ENCODE measurements at regions not wholly inside any gene's neighbourhood (a gene's known extent, or its start where the extent isn't known, plus 50 kb on each side); places are given as distances from the start of the nearest gene placed in this dataset.

DNA sequence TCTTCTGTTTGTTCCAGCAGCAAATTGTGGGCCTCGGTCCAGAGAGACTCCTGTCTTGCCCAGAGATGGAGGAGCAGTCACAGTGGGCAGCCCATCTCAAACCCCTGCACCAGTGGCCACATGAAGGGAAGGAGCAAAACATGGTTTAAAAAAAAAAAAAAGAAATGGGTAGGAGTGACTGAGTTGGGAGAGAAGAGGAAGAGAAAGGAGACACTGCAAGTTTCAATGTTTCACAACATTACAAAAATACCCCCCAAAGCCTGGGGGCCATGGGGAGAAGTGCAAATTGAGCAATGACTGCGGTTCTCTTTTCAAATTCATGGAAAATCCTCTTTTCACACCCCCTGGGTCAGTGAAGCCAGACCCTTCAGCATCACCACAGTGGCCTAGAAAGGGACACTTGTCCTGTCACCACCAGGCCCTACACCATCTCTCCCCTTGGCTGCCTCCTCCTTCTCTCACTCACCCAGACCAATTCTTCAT is 117.1 kb downstream of the ZFP36L2 start:
- no peak for DNase-seq (ENCODE audit: low spot score)
- WGBS: 74% methylated on average over 2 of the region's 2 CpGs
- Histone ChIP-seq H3K27me3 (ENCODE audit: control insufficient read depth in 4 of 4, insufficient read depth in 4 of 4, low read length in 3 of 4) (no peaks in the 10 kb centered on the region), H3K27ac (ENCODE audit: low read depth in 1 of 2, low read length in 2 of 2) (peak overlapping the region in 1 of 2 donors; percentile 25), H3K9me3 (ENCODE audit: control insufficient read depth in 4 of 4, low read length in 3 of 4) (no peaks in the 10 kb centered on the region), H3K4me3 (ENCODE audit: low read depth in 1 of 3, low read length in 3 of 3) (no peak overlapping the region), H3K9ac (ENCODE audit: low read depth in 1 of 2, low read length in 2 of 2) (no peak overlapping the region), H3K36me3 (ENCODE audit: control insufficient read depth in 4 of 4, insufficient read depth in 3 of 4, low read depth in 1 of 4, low read length in 3 of 4) (no peaks in the 10 kb centered on the region), H3K4me1 (ENCODE audit: control insufficient read depth in 4 of 4, insufficient read depth in 4 of 4, low read length in 3 of 4) (peaks cover 0 to 5% (median 4%) of the 10 kb centered on the region in 4 donors)
- TF ChIP-seq, protein P1, sequence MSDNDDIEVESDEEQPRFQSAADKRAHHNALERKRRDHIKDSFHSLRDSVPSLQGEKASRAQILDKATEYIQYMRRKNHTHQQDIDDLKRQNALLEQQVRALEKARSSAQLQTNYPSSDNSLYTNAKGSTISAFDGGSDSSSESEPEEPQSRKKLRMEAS (IDR thresholded peaks at IDR 0.05): no peak
- TF ChIP-seq GABPA (IDR thresholded peaks at IDR 0.05 in 1 of 2, conservative IDR thresholded peaks at IDR 0.05 in 1 of 2): no peak
- no peak for TF ChIP-seq HNF4G (IDR thresholded peaks at IDR 0.05)
- TF ChIP-seq, protein P2, sequence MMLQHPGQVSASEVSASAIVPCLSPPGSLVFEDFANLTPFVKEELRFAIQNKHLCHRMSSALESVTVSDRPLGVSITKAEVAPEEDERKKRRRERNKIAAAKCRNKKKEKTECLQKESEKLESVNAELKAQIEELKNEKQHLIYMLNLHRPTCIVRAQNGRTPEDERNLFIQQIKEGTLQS (IDR thresholded peaks at IDR 0.05): no peak
- TF ChIP-seq FOXA2 (IDR thresholded peaks at IDR 0.05): no peak
- TF ChIP-seq SP1 (IDR thresholded peaks at IDR 0.05): no peak
- TF ChIP-seq, protein P3, sequence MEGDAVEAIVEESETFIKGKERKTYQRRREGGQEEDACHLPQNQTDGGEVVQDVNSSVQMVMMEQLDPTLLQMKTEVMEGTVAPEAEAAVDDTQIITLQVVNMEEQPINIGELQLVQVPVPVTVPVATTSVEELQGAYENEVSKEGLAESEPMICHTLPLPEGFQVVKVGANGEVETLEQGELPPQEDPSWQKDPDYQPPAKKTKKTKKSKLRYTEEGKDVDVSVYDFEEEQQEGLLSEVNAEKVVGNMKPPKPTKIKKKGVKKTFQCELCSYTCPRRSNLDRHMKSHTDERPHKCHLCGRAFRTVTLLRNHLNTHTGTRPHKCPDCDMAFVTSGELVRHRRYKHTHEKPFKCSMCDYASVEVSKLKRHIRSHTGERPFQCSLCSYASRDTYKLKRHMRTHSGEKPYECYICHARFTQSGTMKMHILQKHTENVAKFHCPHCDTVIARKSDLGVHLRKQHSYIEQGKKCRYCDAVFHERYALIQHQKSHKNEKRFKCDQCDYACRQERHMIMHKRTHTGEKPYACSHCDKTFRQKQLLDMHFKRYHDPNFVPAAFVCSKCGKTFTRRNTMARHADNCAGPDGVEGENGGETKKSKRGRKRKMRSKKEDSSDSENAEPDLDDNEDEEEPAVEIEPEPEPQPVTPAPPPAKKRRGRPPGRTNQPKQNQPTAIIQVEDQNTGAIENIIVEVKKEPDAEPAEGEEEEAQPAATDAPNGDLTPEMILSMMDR (IDR thresholded peaks at IDR 0.05; ENCODE audit: low read depth, low read length, missing input control): no peak
- TF ChIP-seq JUND (IDR thresholded peaks at IDR 0.05): no peak
- TF ChIP-seq EGR1 (IDR thresholded peaks at IDR 0.05; ENCODE audit: low read depth in 2 of 2): no peak
- TF ChIP-seq RXRA (IDR thresholded peaks at IDR 0.05): no peak
- TF ChIP-seq, protein P4, sequence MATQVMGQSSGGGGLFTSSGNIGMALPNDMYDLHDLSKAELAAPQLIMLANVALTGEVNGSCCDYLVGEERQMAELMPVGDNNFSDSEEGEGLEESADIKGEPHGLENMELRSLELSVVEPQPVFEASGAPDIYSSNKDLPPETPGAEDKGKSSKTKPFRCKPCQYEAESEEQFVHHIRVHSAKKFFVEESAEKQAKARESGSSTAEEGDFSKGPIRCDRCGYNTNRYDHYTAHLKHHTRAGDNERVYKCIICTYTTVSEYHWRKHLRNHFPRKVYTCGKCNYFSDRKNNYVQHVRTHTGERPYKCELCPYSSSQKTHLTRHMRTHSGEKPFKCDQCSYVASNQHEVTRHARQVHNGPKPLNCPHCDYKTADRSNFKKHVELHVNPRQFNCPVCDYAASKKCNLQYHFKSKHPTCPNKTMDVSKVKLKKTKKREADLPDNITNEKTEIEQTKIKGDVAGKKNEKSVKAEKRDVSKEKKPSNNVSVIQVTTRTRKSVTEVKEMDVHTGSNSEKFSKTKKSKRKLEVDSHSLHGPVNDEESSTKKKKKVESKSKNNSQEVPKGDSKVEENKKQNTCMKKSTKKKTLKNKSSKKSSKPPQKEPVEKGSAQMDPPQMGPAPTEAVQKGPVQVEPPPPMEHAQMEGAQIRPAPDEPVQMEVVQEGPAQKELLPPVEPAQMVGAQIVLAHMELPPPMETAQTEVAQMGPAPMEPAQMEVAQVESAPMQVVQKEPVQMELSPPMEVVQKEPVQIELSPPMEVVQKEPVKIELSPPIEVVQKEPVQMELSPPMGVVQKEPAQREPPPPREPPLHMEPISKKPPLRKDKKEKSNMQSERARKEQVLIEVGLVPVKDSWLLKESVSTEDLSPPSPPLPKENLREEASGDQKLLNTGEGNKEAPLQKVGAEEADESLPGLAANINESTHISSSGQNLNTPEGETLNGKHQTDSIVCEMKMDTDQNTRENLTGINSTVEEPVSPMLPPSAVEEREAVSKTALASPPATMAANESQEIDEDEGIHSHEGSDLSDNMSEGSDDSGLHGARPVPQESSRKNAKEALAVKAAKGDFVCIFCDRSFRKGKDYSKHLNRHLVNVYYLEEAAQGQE (IDR thresholded peaks at IDR 0.05): no peak
- no peak for TF ChIP-seq TAF1 (conservative IDR thresholded peaks at IDR 0.05)
- TF ChIP-seq RAD21 (IDR thresholded peaks at IDR 0.05): no peak
- TF ChIP-seq FOXA1 (IDR thresholded peaks at IDR 0.05): no peak
- TF ChIP-seq NR2F2 (IDR thresholded peaks at IDR 0.05): no peak
- TF ChIP-seq HNF4A (conservative IDR thresholded peaks at IDR 0.05): no peak
- TF ChIP-seq, protein P5, sequence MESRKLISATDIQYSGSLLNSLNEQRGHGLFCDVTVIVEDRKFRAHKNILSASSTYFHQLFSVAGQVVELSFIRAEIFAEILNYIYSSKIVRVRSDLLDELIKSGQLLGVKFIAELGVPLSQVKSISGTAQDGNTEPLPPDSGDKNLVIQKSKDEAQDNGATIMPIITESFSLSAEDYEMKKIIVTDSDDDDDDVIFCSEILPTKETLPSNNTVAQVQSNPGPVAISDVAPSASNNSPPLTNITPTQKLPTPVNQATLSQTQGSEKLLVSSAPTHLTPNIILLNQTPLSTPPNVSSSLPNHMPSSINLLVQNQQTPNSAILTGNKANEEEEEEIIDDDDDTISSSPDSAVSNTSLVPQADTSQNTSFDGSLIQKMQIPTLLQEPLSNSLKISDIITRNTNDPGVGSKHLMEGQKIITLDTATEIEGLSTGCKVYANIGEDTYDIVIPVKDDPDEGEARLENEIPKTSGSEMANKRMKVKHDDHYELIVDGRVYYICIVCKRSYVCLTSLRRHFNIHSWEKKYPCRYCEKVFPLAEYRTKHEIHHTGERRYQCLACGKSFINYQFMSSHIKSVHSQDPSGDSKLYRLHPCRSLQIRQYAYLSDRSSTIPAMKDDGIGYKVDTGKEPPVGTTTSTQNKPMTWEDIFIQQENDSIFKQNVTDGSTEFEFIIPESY (IDR thresholded peaks at IDR 0.05): no peak

All from liver (tissue), 8 donors.